Amygdala (tissue), 56 donors: ENCODE measurements at regions not wholly inside any gene's neighbourhood (a gene's known extent, or its start where the extent isn't known, plus 50 kb on each side); places are given as distances from the start of the nearest gene placed in this dataset.
"Not testable (repeated sequence)": the region's sequence is repeated elsewhere in the genome, so short reads cannot be mapped to it uniquely, and the experiment has no call there.

ENCODE experiments used
- DNase-seq, 56 donors: peaks; one replicate each; lab custom pipeline; 2025; lab: John Stamatoyannopoulos, UW

- DNase-seq, result no peak
Measured at GRCh38 chr2:210730672-210731071, 174.3 kb downstream of the CPS1 start.

DNA sequence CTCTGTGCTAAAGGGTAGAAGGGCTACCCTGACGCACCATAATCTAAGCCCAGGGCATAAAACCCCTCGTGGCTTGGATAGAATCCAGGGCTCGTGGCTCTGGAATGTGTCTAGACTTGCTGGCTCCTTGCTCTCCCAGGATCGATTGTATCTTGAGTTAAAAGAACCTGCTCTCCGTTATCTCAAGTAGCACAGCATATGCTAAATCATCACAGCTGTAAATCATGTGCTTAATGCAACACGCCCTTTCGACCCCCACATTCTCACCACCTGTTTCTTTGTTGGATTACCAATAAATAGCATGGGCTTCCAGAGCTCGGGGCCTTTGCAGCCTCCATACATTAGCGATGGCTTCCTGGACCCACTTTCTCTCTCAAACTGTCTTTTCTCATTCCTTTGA, 190.4 kb downstream of the CPS1 start:
- DNase-seq, result not testable (repeated sequence)

- no peak for DNase-seq
Measured at GRCh38 chr2:210752532-210752931, 196.1 kb downstream of the CPS1 start.

- DNase-seq, result no peak
Measured at GRCh38 chr2:210753386-210753785, 197.0 kb downstream of the CPS1 start.

GRCh38 chr2:210756855-210757254, 200.5 kb downstream of the CPS1 start:
- DNase-seq, result no peak

DNA sequence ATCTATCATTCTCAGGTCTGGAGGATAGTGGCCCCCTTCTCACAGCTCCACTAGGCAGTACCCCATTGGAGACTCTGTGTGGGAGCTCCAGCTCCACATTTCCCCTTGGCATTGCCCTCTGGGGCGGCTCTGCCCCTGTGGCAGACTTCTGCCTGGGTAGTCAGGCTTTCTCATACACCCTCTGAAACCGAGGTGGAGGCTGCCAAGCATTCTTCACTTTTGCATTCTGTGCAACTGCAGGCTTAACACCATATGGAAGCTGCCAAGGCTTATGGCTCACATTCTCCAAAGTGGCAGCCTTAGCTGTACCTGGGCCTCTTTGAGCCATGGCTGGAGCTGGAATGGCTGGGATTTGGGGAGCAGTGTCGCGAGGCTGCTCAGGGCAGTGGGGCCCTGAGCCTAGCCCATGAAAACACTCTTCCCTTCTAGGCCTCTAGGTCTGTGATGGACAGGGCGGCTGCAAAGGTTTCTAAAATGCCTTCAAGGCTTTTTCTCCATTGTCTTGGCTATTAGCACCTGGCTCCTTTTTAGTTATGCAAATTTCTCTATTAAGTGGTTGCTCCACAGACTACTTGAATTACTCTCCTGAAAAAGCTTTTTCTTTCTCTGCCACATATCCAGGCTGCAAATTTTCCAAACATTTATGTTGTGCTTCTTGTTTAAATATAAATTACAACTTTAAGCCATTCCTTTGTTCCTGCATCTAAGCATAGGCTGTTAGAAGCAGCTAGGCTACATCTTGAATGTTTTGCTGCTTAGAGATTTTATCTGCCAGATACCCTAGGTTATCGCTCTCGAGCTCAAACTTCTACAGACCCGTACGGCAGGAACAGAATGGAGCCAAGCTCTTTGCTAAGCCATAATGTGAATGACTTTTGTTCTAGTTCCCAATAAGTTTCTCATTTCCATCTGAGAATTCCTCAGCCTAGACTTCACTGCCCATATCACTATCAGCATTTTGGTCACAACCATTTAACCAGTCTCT, 206.5 kb downstream of the CPS1 start:
- no peak for DNase-seq

GRCh38 chr2:210768329-210768910, 212.0 kb downstream of the CPS1 start:
- no peak for DNase-seq

GRCh38 chr2:210776756-210777155, 220.4 kb downstream of the CPS1 start:
- DNase-seq, result no peak

DNA sequence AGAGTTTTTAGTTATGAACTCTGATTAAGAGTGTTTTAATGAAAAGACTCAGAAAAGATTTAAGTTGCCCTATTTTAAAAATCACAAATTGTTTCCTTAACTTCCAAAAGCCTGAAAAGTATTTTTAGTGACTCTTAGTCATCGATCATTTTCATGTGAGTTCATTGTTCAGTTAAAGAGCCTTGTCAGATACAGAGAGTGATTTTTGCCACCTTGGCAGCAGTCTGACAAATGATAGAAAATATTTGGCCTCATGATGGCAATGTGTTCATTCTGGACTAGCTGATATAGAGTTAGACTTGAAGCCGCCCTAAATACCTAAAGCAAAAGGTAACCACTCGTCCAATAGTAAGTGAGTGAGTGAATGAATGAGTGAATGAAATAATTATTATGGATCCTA, 225.8 kb downstream of the CPS1 start:
- no peak for DNase-seq

DNA sequence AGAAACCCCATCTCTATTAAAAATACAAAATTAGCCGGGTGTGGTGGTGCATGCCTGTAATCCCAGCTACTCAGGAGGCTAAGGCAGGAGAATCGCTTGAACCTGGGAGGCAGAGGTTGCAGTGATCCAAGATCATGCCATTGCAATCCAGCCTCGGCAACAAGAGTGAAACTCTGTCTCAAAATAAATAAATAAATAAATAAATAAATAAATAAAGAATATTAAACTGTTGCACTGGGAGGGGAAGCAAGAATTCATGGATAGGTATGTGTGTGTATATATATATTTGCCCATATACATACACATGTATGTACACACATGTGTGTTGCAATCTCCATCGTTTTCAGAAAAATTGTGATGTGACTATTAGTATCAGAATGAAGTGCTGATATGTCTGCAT, 231.4 kb downstream of the CPS1 start:
- not testable (repeated sequence) for DNase-seq

- DNase-seq, result no peak
Measured at GRCh38 chr2:210792000-210792399, 235.6 kb downstream of the CPS1 start.

GRCh38 chr2:210795506-210795905, 239.1 kb downstream of the CPS1 start:
- DNase-seq, result peak in 2 of 56 donors; percentile 0

GRCh38 chr2:210798180-210798579, 241.8 kb downstream of the CPS1 start:
- DNase-seq, result no peak

- DNase-seq, result no peak
Measured at GRCh38 chr2:210814251-210815025, 258.0 kb downstream of the CPS1 start.

DNA sequence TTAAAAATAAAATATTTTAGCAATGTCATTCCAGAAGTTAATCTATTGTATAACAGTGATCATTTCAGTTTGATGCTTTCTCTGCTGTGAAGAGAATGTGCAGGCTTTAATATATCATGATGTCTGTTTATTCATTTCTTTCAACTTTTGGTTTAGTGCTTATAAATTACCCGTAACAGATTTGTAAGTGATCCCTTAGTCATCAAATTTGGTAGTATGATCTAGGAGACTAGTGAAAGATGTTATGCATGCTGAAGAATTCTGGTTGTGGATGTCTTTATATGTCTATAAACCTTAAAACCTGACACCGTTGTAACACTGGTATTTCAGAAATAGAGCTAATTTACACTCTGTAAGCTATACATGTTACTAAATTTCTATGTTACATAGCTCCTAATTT, 260.4 kb downstream of the CPS1 start:
- DNase-seq, result no peak

DNA sequence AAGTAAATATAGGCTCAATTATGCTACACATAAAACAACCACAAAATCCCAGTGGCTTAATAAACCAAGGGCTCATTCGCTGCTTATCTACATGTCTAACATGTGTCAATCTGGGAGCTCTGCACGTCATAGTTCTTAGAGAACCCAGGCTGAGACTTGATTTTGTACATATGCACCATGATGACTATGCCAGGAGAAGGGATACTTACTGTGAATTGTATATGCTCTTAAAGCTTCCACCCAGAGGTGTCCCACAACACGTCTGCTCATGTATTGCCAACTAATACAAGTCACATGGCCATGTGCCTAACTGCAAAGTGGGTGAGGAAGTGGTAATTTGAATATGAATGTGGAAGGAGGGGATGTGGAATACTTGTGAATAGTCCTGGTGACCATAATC, 262.1 kb downstream of the CPS1 start:
- DNase-seq, result no peak

DNA sequence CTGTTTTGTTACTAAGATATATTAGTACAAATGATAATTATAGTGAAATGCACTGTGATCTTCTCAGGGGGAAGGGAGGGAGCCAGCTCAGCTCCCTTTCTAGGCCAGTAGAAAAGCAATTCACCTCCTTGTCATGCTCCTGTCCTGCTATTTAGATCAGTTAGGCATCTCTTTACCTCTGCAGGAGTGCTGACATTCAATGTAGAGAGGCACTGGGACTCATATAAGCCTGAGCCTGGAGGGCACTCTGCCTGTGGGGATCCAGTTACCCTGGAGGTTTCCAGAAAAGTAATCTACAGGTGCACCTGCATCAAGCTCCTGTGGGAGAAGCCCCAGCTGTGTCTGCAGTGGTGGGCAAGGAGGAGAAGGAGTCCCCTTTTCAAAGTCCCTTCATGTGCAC, 277.0 kb downstream of the CPS1 start:
- DNase-seq, result no peak

- DNase-seq, result no peak
Measured at GRCh38 chr2:210839034-210839433, 282.6 kb downstream of the CPS1 start.

- no peak for DNase-seq
Measured at GRCh38 chr2:210839450-210839849, 283.1 kb downstream of the CPS1 start.

DNA sequence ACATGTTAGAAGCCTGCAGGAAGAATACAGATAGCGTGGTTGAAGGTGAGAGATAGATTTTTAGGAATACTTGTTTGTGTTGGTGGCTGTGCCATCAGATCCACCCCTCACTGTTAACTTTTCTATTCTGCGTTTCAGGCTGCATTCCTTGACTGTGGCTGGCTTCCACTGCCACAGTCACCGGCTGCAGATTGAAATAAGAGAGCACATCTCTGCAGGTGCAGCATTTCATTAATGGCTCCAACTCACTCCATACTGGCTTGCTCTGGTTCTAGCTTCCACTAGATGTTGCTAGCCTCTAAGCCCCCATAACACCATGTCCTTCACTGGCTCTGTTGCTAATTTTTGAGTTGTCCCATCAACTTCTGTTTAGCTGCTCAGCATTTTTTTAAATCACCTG, 286.5 kb downstream of the CPS1 start:
- DNase-seq, result no peak

DNA sequence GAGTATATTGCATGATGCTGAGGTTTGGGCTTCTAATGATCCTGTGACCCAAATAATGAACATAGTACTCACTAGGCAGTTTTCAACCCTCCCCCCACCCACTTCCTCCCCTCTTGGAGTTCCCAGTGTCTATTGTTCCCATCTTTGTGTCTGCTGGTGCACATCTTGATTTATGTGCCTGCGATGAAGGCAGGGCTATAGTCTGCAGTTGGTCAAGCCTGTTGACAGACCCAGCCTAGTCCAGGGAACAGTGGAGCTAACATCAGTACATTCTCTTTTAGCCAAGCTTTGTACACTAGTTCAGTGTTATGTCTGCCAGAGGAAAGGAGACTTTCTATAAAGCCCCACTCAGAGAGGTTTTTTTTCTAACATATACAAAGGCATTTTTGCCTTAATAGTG, 287.6 kb downstream of the CPS1 start:
- no peak for DNase-seq
